HepG2 (cell line): ENCODE measurements at regions not wholly inside any gene's neighbourhood (a gene's known extent, or its start where the extent isn't known, plus 50 kb on each side); places are given as distances from the start of the nearest gene placed in this dataset.

Experiments used
- AKAP8 ChIP-seq: sonication (generic); formaldehyde crosslinking; IDR thresholded peaks from 2 replicates; pipeline ENCODE4 v1.5.1; 2020; ENCODE audit warnings: mild to moderate bottlenecking, missing genetic modification reagents
- CHCHD3 ChIP-seq: sonication (generic); formaldehyde crosslinking; IDR thresholded peaks from 2 replicates; pipeline ENCODE4 v1.8.0; 2022; ENCODE audit warnings: mild to moderate bottlenecking, missing genetic modification reagents, moderate library complexity
- FOXJ3 ChIP-seq: sonication (generic); formaldehyde crosslinking; IDR thresholded peaks from 2 replicates; pipeline ENCODE4 v1.4.0; 2020; ENCODE audit warnings: missing genetic modification reagents, mild to moderate bottlenecking, borderline replicate concordance
- FOXO1 ChIP-seq: sonication (generic); formaldehyde crosslinking; IDR thresholded peaks from 2 replicates; pipeline ENCODE4 v1.4.0; 2020; ENCODE audit warnings: missing genetic modification reagents
- MAX ChIP-seq: IDR thresholded peaks from 2 replicates; pipeline ENCODE4 v1.6.1; 2012; ENCODE audit warnings: inconsistent platforms
- NFE2L1 ChIP-seq: sonication (generic); formaldehyde crosslinking; IDR thresholded peaks from 2 replicates; pipeline ENCODE4 v1.4.0; 2020; ENCODE audit warnings: missing genetic modification reagents, mild to moderate bottlenecking, borderline replicate concordance
- NFIC ChIP-seq: IDR thresholded peaks from 2 replicates; pipeline ENCODE4 v1.6.1; 2012; ENCODE audit warnings: mild to moderate bottlenecking, low read length, inconsistent platforms
- NR2F1 ChIP-seq, 2 experiments: fragments of 450-650 bp in 1 of 2; formaldehyde crosslinking in 1 of 2; IDR thresholded peaks; 2 replicates each; pipeline versions ENCODE4 v1.5.0 to v1.6.1; 2016 to 2020; ENCODE audit warnings: mild to moderate bottlenecking in 1 of 2, missing compliant biosample characterization in 1 of 2, missing genetic modification reagents in 1 of 2, moderate library complexity in 1 of 2
- SMAD3 ChIP-seq: sonication (generic); formaldehyde crosslinking; IDR thresholded peaks from 2 replicates; pipeline ENCODE4 v1.4.0; 2020; ENCODE audit warnings: missing genetic modification reagents
- SOX13 ChIP-seq, 3 experiments: fragments of 450-650 bp in 1 of 3; sonication (generic) in 1 of 3; formaldehyde crosslinking in 1 of 3; IDR thresholded peaks in 2 of 3; conservative IDR thresholded peaks in 1 of 3; 2 replicates each; pipeline versions ENCODE4 v1.5.0 to v1.6.1; 2016 to 2020; ENCODE audit warnings: antibody characterized with exemption in 1 of 3, mild to moderate bottlenecking in 1 of 3, missing compliant biosample characterization in 1 of 3, missing genetic modification reagents in 1 of 3, moderate library complexity in 1 of 3
- SP1 ChIP-seq, 2 experiments: fragments of 450-650 bp in 1 of 2; sonication (generic) in 1 of 2; formaldehyde crosslinking in 1 of 2; IDR thresholded peaks; 2 replicates each; pipeline versions ENCODE4 v1.4.0 to v1.6.1; 2016 to 2020; ENCODE audit warnings: missing genetic modification reagents in 1 of 2
- SP140L ChIP-seq: sonication (generic); formaldehyde crosslinking; IDR thresholded peaks from 2 replicates; pipeline ENCODE4 v1.4.0; 2020; ENCODE audit warnings: missing genetic modification reagents, borderline replicate concordance
- TBX2 ChIP-seq: sonication (generic); formaldehyde crosslinking; IDR thresholded peaks from 2 replicates; pipeline ENCODE4 v1.5.0; 2020; ENCODE audit warnings: missing genetic modification reagents, mild to moderate bottlenecking, borderline replicate concordance
- UBTF ChIP-seq: sonication (generic); formaldehyde crosslinking; IDR thresholded peaks from 2 replicates; pipeline ENCODE4 v1.4.0; 2020; ENCODE audit warnings: mild to moderate bottlenecking, missing genetic modification reagents
- WIZ ChIP-seq: sonication (generic); formaldehyde crosslinking; IDR thresholded peaks from 2 replicates; pipeline ENCODE4 v1.5.1; 2020; ENCODE audit warnings: mild to moderate bottlenecking, missing genetic modification reagents
- ZFP90 ChIP-seq: sonication (generic); formaldehyde crosslinking; IDR thresholded peaks from 2 replicates; pipeline ENCODE4 v1.8.0; 2022; ENCODE audit warnings: missing genetic modification reagents, mild to moderate bottlenecking, inconsistent platforms, borderline replicate concordance
- ZKSCAN1 ChIP-seq: fragments of 150-350 bp; IDR thresholded peaks from 2 replicates; pipeline ENCODE4 v1.6.1; 2014; ENCODE audit warnings: low read length
- ZNF121 ChIP-seq: sonication (generic); formaldehyde crosslinking; IDR thresholded peaks from 2 replicates; pipeline ENCODE4 v1.5.0; 2020; ENCODE audit warnings: mild to moderate bottlenecking, missing genetic modification reagents
- ZNF124 ChIP-seq: sonication (generic); formaldehyde crosslinking; IDR thresholded peaks from 2 replicates; pipeline ENCODE4 v1.4.0; 2020; ENCODE audit warnings: missing genetic modification reagents
- ZNF263 ChIP-seq: sonication (generic); formaldehyde crosslinking; IDR thresholded peaks from 2 replicates; pipeline ENCODE4 v1.4.0; 2020; ENCODE audit warnings: missing genetic modification reagents
- ZNF317 ChIP-seq: sonication (generic); formaldehyde crosslinking; IDR thresholded peaks from 2 replicates; pipeline ENCODE4 v1.5.0; 2020; ENCODE audit warnings: mild to moderate bottlenecking, missing genetic modification reagents
- ZNF33B ChIP-seq: sonication (generic); formaldehyde crosslinking; IDR thresholded peaks from 2 replicates; pipeline ENCODE4 v1.5.1; 2020; ENCODE audit warnings: mild to moderate bottlenecking, missing genetic modification reagents
- ZNF350 ChIP-seq: sonication (generic); formaldehyde crosslinking; IDR thresholded peaks from 2 replicates; pipeline ENCODE4 v1.4.0; 2020; ENCODE audit warnings: mild to moderate bottlenecking, low read depth, missing genetic modification reagents, borderline replicate concordance
- ZSCAN12 ChIP-seq: sonication (generic); formaldehyde crosslinking; IDR thresholded peaks from 2 replicates; pipeline ENCODE4 v1.9.0; 2021; ENCODE audit warnings: mild to moderate bottlenecking, missing genetic modification reagents
- TF ChIP-seq, protein P1 (sequence below): sonication (generic); formaldehyde crosslinking; IDR thresholded peaks from 2 replicates; pipeline ENCODE4 v1.4.0; 2020; ENCODE audit warnings: missing genetic modification reagents

DNA sequence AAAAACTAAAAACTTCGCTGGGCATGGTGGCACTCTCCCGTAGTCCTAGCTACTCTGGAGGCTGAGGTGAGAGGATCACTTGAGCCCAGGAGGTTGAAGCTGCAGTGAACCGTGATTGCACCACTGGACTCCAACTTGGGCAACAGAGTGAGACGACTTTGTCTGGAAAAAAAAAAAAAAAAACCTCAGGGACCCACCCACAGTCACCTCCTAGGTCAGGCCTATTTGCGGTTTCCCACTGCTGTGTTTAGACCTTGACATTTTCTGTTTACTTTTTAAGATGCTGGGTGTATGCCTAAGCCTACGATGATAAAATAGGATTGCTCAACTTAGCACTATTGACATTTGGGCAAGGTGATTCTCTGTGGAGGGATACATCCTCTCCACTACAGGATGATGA is 197.4 kb upstream of the TBL1X start (continued):
- TF ChIP-seq ZNF263 (CRISPR knock-in tag) (no peak), WIZ (CRISPR knock-in tag) (no peak), ZFP90 (CRISPR knock-in tag) (no peak), NFE2L1 (CRISPR knock-in tag) (no peak), ZNF124 (CRISPR knock-in tag) (no peak), SP140L (CRISPR knock-in tag) (no peak), NR2F1 (CRISPR knock-in tag; IDR thresholded peaks at IDR 0.05) (peak; percentile 81 to 82), SOX13 (IDR thresholded peaks at IDR 0.05) (peak; percentile 27; the same call in 1 of the 2 replicates), SOX13 (CRISPR knock-in tag; conservative IDR thresholded peaks at IDR 0.05 in 1 of 2, IDR thresholded peaks at IDR 0.05 in 1 of 2) (peak in 1 of 2 experiments; percentile 62; a peak in 2 of 4 replicates), TBX2 (CRISPR knock-in tag) (peak; percentile 61), MAX (no peak; the same call in 1 of the 2 replicates), ZKSCAN1 (no peak), CHCHD3 (CRISPR knock-in tag) (no peak), SP1 (IDR thresholded peaks at IDR 0.05) (no peak), SP1 (CRISPR knock-in tag; IDR thresholded peaks at IDR 0.05) (no peak), ZNF121 (CRISPR knock-in tag) (peak; percentile 78), ZNF33B (CRISPR knock-in tag) (no peak), FOXO1 (peak; percentile 37; the same call in 1 of the 2 replicates), NFIC (peak; percentile 46; the same call in 1 of the 2 replicates), ZSCAN12 (CRISPR knock-in tag) (no peak), AKAP8 (CRISPR knock-in tag) (no peak), UBTF (no peak), SMAD3 (CRISPR knock-in tag) (0 out of 2 replicates have a peak, but pooled peaks have one; percentile 42), FOXJ3 (peak; percentile 76; the same call in 1 of the 2 replicates), ZNF350 (no peak), ZNF317 (no peak)
- TF ChIP-seq, protein P1, sequence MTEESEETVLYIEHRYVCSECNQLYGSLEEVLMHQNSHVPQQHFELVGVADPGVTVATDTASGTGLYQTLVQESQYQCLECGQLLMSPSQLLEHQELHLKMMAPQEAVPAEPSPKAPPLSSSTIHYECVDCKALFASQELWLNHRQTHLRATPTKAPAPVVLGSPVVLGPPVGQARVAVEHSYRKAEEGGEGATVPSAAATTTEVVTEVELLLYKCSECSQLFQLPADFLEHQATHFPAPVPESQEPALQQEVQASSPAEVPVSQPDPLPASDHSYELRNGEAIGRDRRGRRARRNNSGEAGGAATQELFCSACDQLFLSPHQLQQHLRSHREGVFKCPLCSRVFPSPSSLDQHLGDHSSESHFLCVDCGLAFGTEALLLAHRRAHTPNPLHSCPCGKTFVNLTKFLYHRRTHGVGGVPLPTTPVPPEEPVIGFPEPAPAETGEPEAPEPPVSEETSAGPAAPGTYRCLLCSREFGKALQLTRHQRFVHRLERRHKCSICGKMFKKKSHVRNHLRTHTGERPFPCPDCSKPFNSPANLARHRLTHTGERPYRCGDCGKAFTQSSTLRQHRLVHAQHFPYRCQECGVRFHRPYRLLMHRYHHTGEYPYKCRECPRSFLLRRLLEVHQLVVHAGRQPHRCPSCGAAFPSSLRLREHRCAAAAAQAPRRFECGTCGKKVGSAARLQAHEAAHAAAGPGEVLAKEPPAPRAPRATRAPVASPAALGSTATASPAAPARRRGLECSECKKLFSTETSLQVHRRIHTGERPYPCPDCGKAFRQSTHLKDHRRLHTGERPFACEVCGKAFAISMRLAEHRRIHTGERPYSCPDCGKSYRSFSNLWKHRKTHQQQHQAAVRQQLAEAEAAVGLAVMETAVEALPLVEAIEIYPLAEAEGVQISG (CRISPR knock-in tag), result no peak
